Caco-2 (cell line): ENCODE measurements at regions not wholly inside any gene's neighbourhood (a gene's known extent, or its start where the extent isn't known, plus 50 kb on each side); places are given as distances from the start of the nearest gene placed in this dataset.

ENCODE experiments used
- BruUV-seq: library from RNA; stranded (reverse); fragments of 400-500 nt; replicated peaks from 2 replicates; lab custom pipeline; 2021; lab: Mats Ljungman, UMichigan
- CTCF ChIA-PET: fragments of 300-600 bp; sonication (Branson Sonifier 250); formaldehyde crosslinking; loops from one replicate; lab custom pipeline; 2022; ENCODE audit warnings: antibody characterized with exemption; lab: Charles Lee
- POLR2A ChIA-PET: fragments of 300-600 bp; sonication (Branson Sonifier 250); formaldehyde crosslinking; loops from one replicate; lab custom pipeline; 2022; ENCODE audit warnings: antibody characterized with exemption; lab: Charles Lee
- DNase-seq, 2 experiments: peaks; one replicate each; pipeline versions ENCODE4 v3.0.0 to v3.0.0-alpha.2; 2020 to 2022
- H3K27me3 ChIP-seq: replicated peaks from 2 replicates; pipeline ENCODE4 v1.6.0; 2011; ENCODE audit warnings: low read length; ENCODE audit not compliant: control insufficient read depth, insufficient read depth
- H3K36me3 ChIP-seq: 2 replicates; pipeline ENCODE4 v1.5.1; 2011; ENCODE audit warnings: low read length; ENCODE audit not compliant: control insufficient read depth, insufficient read depth
- H3K4me1 ChIP-seq: fragments of 250-450 bp; sonication (Bioruptor Pico); 2 replicates; pipeline ENCODE4 v1.5.1; 2020; ENCODE audit warnings: mild to moderate bottlenecking
- H3K4me3 ChIP-seq: 2 replicates; pipeline ENCODE4 v1.5.1; 2011; ENCODE audit warnings: low read depth, mild to moderate bottlenecking, control low read depth, low read length
- H3K9me3 ChIP-seq: fragments of 250-450 bp; sonication (Bioruptor Pico); 2 replicates; pipeline ENCODE4 v1.5.1; 2020; ENCODE audit warnings: mild to moderate bottlenecking, moderate library complexity
- H3K27ac Mint-ChIP-seq: one replicate; pipeline ENCODE4 v1.8.0; 2022; ENCODE audit warnings: mixed read lengths; ENCODE audit not compliant: unreplicated experiment
- H3K27me3 Mint-ChIP-seq: one replicate; pipeline ENCODE4 v1.8.0; 2022; ENCODE audit warnings: mixed read lengths; ENCODE audit not compliant: insufficient read depth, unreplicated experiment
- H3K36me3 Mint-ChIP-seq: one replicate; pipeline ENCODE4 v1.8.0; 2022; ENCODE audit warnings: mild to moderate bottlenecking, mixed read lengths; ENCODE audit not compliant: insufficient read depth, unreplicated experiment
- H3K4me1 Mint-ChIP-seq: one replicate; pipeline ENCODE4 v1.8.0; 2022; ENCODE audit warnings: low read depth, mixed read lengths; ENCODE audit not compliant: unreplicated experiment
- H3K4me3 Mint-ChIP-seq: one replicate; pipeline ENCODE4 v1.8.0; 2022; ENCODE audit warnings: mild to moderate bottlenecking, moderate library complexity, mixed read lengths; ENCODE audit not compliant: unreplicated experiment
- H3K9me3 Mint-ChIP-seq: one replicate; pipeline ENCODE4 v1.8.0; 2022; ENCODE audit warnings: mixed read lengths; ENCODE audit not compliant: unreplicated experiment
- CTCF ChIP-seq, 2 experiments: fragments of 200-600 bp in 1 of 2; IDR thresholded peaks; 1 replicate in 1 of 2; 2 replicates in 1 of 2; pipeline versions ENCODE4 v1.5.1 to v1.8.0; 2011 to 2022; ENCODE audit warnings: antibody characterized with exemption in 1 of 2, control low read depth in 1 of 2, inconsistent platforms in 1 of 2, low read depth in 1 of 2, low read length in 1 of 2, mild to moderate bottlenecking in 1 of 2, moderate library complexity in 1 of 2; ENCODE audit not compliant: insufficient read depth in 1 of 2, severe bottlenecking in 1 of 2, unreplicated experiment in 1 of 2
- intact Hi-C: fragments of 100-400 bp; cut with micrococcal nuclease; formaldehyde crosslinking; loops from one replicate; pipeline ENCODE4 v1.10.0; 2022; ENCODE audit not compliant: unreplicated experiment

- BruUV-seq: no TSS peak
- POLR2A ChIA-PET: no interaction called here
- Mint-ChIP-seq H3K9me3 (no peaks in the 10 kb centered on the region), H3K27ac (no peak overlapping the region), H3K4me3 (no peak overlapping the region), H3K27me3 (peaks cover 13% of the 10 kb centered on the region), H3K36me3 (no peaks in the 10 kb centered on the region), H3K4me1 (no peaks in the 10 kb centered on the region)
- CTCF ChIA-PET: no interaction called here
- Histone ChIP-seq H3K27me3 (no peaks in the 10 kb centered on the region), H3K36me3 (no peaks in the 10 kb centered on the region), H3K4me1 (no peaks in the 10 kb centered on the region), H3K9me3 (no peaks in the 10 kb centered on the region), H3K4me3 (no peak overlapping the region)
- intact Hi-C loops: no loop called here
- DNase-seq: no peak
- TF ChIP-seq CTCF (IDR thresholded peaks at IDR 0.05; ENCODE audit: insufficient read depth in 1 of 2, low read depth in 1 of 2, low read length in 1 of 2, severe bottlenecking in 1 of 2, unreplicated experiment in 1 of 2): no peak
Measured at GRCh38 chr1:63022319-63022718, 238.4 kb downstream of the ATG4C start.

- no TSS peak for BruUV-seq
- Mint-ChIP-seq H3K36me3 (no peaks in the 10 kb centered on the region), H3K4me1 (no peaks in the 10 kb centered on the region), H3K27ac (no peak overlapping the region), H3K9me3 (no peaks in the 10 kb centered on the region), H3K27me3 (peaks cover 13% of the 10 kb centered on the region), H3K4me3 (no peak overlapping the region)
- Histone ChIP-seq H3K27me3 (no peaks in the 10 kb centered on the region), H3K36me3 (no peaks in the 10 kb centered on the region), H3K4me1 (no peaks in the 10 kb centered on the region), H3K9me3 (no peaks in the 10 kb centered on the region), H3K4me3 (no peak overlapping the region)
- no peak for TF ChIP-seq CTCF (IDR thresholded peaks at IDR 0.05; ENCODE audit: insufficient read depth in 1 of 2, low read depth in 1 of 2, low read length in 1 of 2, severe bottlenecking in 1 of 2, unreplicated experiment in 1 of 2)
- DNase-seq: no peak
- CTCF ChIA-PET: no interaction called here
- intact Hi-C loops: no loop called here
- POLR2A ChIA-PET: no interaction called here
Measured at GRCh38 chr1:63023171-63023570, 239.2 kb downstream of the ATG4C start.

GRCh38 chr1:63023637-63024036 lies 239.7 kb downstream of the ATG4C start:
- H3K9me3 ChIP-seq: no peaks in the 10 kb centered on the region
- Mint-ChIP-seq H3K4me3 (no peak overlapping the region), H3K9me3 (no peaks in the 10 kb centered on the region), H3K27ac (no peak overlapping the region), H3K36me3 (no peaks in the 10 kb centered on the region), H3K4me1 (no peaks in the 10 kb centered on the region), H3K27me3 (peaks cover 13% of the 10 kb centered on the region)
- intact Hi-C loops: no loop called here
- no TSS peak for BruUV-seq
- no peaks in the 10 kb centered on the region for H3K27me3 ChIP-seq
- no peaks in the 10 kb centered on the region for H3K4me1 ChIP-seq
- POLR2A ChIA-PET: no interaction called here
- H3K4me3 ChIP-seq: no peak overlapping the region
- no peak for TF ChIP-seq CTCF (IDR thresholded peaks at IDR 0.05; ENCODE audit: insufficient read depth in 1 of 2, low read depth in 1 of 2, low read length in 1 of 2, severe bottlenecking in 1 of 2, unreplicated experiment in 1 of 2)
- CTCF ChIA-PET: no interaction called here
- no peaks in the 10 kb centered on the region for H3K36me3 ChIP-seq
- no peak for DNase-seq
